WTC11 (cell line): ENCODE measurements at regions not wholly inside any gene's neighbourhood (a gene's known extent, or its start where the extent isn't known, plus 50 kb on each side); places are given as distances from the start of the nearest gene placed in this dataset.

Experiments
- ATAC-seq: fragments of 200-7000 bp; cut with Tn5 transposase; 2 replicates; pipeline ENCODE4 v1.10.0; 2021; ENCODE audit warnings: mild to moderate bottlenecking, moderate library complexity
- CTCF ChIA-PET: fragments of 300-600 bp; sonication (Branson Sonifier 250); formaldehyde crosslinking; loops from one replicate; lab custom pipeline; 2021; ENCODE audit warnings: antibody characterized with exemption; lab: Charles Lee
- POLR2A ChIA-PET: fragments of 350-600 bp; sonication (Branson Sonifier 250); formaldehyde crosslinking; loops from one replicate; lab custom pipeline; 2021; ENCODE audit warnings: antibody characterized with exemption; lab: Charles Lee
- DNase-seq: peaks from one replicate; pipeline ENCODE4 v3.0.0; 2021; ENCODE audit warnings: low spot score
- H3K27ac Mint-ChIP-seq: 2 replicates; pipeline ENCODE4 v1.8.0; 2021; ENCODE audit warnings: mixed read lengths
- H3K27me3 Mint-ChIP-seq: 2 replicates; pipeline ENCODE4 v1.8.0; 2021; ENCODE audit warnings: low read depth, mild to moderate bottlenecking, moderate library complexity, mixed read lengths
- H3K36me3 Mint-ChIP-seq: 2 replicates; pipeline ENCODE4 v1.8.0; 2021; ENCODE audit warnings: mixed read lengths
- H3K4me1 Mint-ChIP-seq: 2 replicates; pipeline ENCODE4 v1.8.0; 2022; ENCODE audit warnings: mixed read lengths
- H3K4me3 Mint-ChIP-seq: 2 replicates; pipeline ENCODE4 v1.8.0; 2021; ENCODE audit warnings: mild to moderate bottlenecking, moderate library complexity, mixed read lengths
- H3K9me3 Mint-ChIP-seq: 2 replicates; pipeline ENCODE4 v1.8.0; 2021; ENCODE audit warnings: mixed read lengths
- ARID4B ChIP-seq: sonication (generic); formaldehyde crosslinking; IDR thresholded peaks from 2 replicates; pipeline ENCODE4 v1.8.0; 2023; ENCODE audit warnings: missing genetic modification reagents, mild to moderate bottlenecking, borderline replicate concordance
- ATF6 ChIP-seq: sonication (generic); formaldehyde crosslinking; IDR thresholded peaks from 2 replicates; pipeline ENCODE4 v1.8.1; 2023; ENCODE audit warnings: mild to moderate bottlenecking, missing genetic modification reagents
- CREM ChIP-seq: sonication (generic); formaldehyde crosslinking; IDR thresholded peaks from 2 replicates; pipeline ENCODE4 v1.8.1; 2022; ENCODE audit warnings: mild to moderate bottlenecking, missing genetic modification reagents, moderate library complexity
- ESRRA ChIP-seq: sonication (generic); formaldehyde crosslinking; IDR thresholded peaks from 2 replicates; pipeline ENCODE4 v1.8.1; 2022; ENCODE audit warnings: mild to moderate bottlenecking, missing genetic modification reagents, borderline replicate concordance
- GABPB1 ChIP-seq: sonication (generic); formaldehyde crosslinking; IDR thresholded peaks from 2 replicates; pipeline ENCODE4 v1.8.1; 2023; ENCODE audit warnings: mild to moderate bottlenecking, missing genetic modification reagents
- GTF2I ChIP-seq: fragments of 250-450 bp; sonication (Bioruptor Pico); conservative IDR thresholded peaks from 2 replicates; pipeline ENCODE4 v1.4.0; 2021; ENCODE audit warnings: mild to moderate bottlenecking
- IRF1 ChIP-seq: sonication (generic); formaldehyde crosslinking; IDR thresholded peaks from 2 replicates; pipeline ENCODE4 v1.8.0; 2023; ENCODE audit warnings: missing genetic modification reagents
- KAT7 ChIP-seq: sonication (generic); formaldehyde crosslinking; IDR thresholded peaks from 2 replicates; pipeline ENCODE4 v1.8.1; 2023; ENCODE audit warnings: missing genetic modification reagents, mild to moderate bottlenecking, borderline replicate concordance
- MLX ChIP-seq: sonication (generic); formaldehyde crosslinking; IDR thresholded peaks from 2 replicates; pipeline ENCODE4 v1.8.1; 2023; ENCODE audit warnings: mild to moderate bottlenecking, missing genetic modification reagents, moderate library complexity
- MYBL2 ChIP-seq: sonication (generic); formaldehyde crosslinking; IDR thresholded peaks from 2 replicates; pipeline ENCODE4 v1.8.1; 2023; ENCODE audit warnings: mild to moderate bottlenecking, moderate library complexity, missing genetic modification reagents
- NR1H2 ChIP-seq: sonication (generic); formaldehyde crosslinking; IDR thresholded peaks from 2 replicates; pipeline ENCODE4 v1.9.0; 2021; ENCODE audit warnings: mild to moderate bottlenecking, moderate library complexity, missing genetic modification reagents
- TEAD1 ChIP-seq: sonication (generic); formaldehyde crosslinking; IDR thresholded peaks from 2 replicates; pipeline ENCODE4 v1.8.0; 2022; ENCODE audit warnings: mild to moderate bottlenecking, missing genetic modification reagents
- TEAD4 ChIP-seq: sonication (generic); formaldehyde crosslinking; IDR thresholded peaks from 2 replicates; pipeline ENCODE4 v1.8.0; 2022; ENCODE audit warnings: mild to moderate bottlenecking, missing genetic modification reagents
- TP53 ChIP-seq: sonication (generic); formaldehyde crosslinking; IDR thresholded peaks from 2 replicates; pipeline ENCODE4 v1.8.1; 2023; ENCODE audit warnings: mild to moderate bottlenecking, missing genetic modification reagents
- USF1 ChIP-seq: sonication (generic); formaldehyde crosslinking; IDR thresholded peaks from 2 replicates; pipeline ENCODE4 v1.8.0; 2022; ENCODE audit warnings: mild to moderate bottlenecking, missing genetic modification reagents
- ZBTB21 ChIP-seq: sonication (generic); formaldehyde crosslinking; IDR thresholded peaks from 2 replicates; pipeline ENCODE4 v1.8.1; 2023; ENCODE audit warnings: mild to moderate bottlenecking, missing genetic modification reagents, borderline replicate concordance
- ZMAT4 ChIP-seq: fragments of 250-450 bp; sonication (Bioruptor Pico); IDR thresholded peaks from 2 replicates; pipeline ENCODE4 v1.9.0; 2021; ENCODE audit warnings: mild to moderate bottlenecking
- ZNF138 ChIP-seq: sonication (generic); formaldehyde crosslinking; conservative IDR thresholded peaks from 2 replicates; pipeline ENCODE4 v1.8.1; 2022; ENCODE audit warnings: mild to moderate bottlenecking, moderate library complexity, missing genetic modification reagents
- ZNF219 ChIP-seq: sonication (generic); formaldehyde crosslinking; IDR thresholded peaks from 2 replicates; pipeline ENCODE4 v1.8.0; 2023; ENCODE audit warnings: missing genetic modification reagents, mild to moderate bottlenecking, borderline replicate concordance
- ZNF532 ChIP-seq: fragments of 250-450 bp; sonication (Bioruptor Pico); IDR thresholded peaks from 2 replicates; pipeline ENCODE4 v1.9.0; 2021; ENCODE audit warnings: mild to moderate bottlenecking, borderline replicate concordance

GRCh38 chr2:12010779-12011178, 264.3 kb downstream of the LPIN1 start:
- Mint-ChIP-seq H3K27ac (no peak overlapping the region), H3K4me3 (no peak overlapping the region), H3K27me3 (no peaks in the 10 kb centered on the region), H3K4me1 (peaks cover 19% of the 10 kb centered on the region), H3K9me3 (peaks cover 4% of the 10 kb centered on the region; the same call in 1 of the 2 replicates), H3K36me3 (no peaks in the 10 kb centered on the region)
- DNase-seq (no peak), ATAC-seq (no peak)
- ChIA-PET POLR2A (no interaction called here), CTCF (no interaction called here)
- TF ChIP-seq USF1 (CRISPR knock-in tag) (no peak), ESRRA (CRISPR knock-in tag) (no peak), GTF2I (no peak), ZMAT4 (no peak), TP53 (CRISPR knock-in tag) (no peak), TEAD4 (CRISPR knock-in tag) (no peak), ATF6 (CRISPR knock-in tag) (no peak), ZNF532 (CRISPR knock-in tag) (no peak), IRF1 (CRISPR knock-in tag) (no peak), MLX (CRISPR knock-in tag) (no peak)

GRCh38 chr2:12014088-12014960, 267.9 kb downstream of the LPIN1 start:
- H3K27ac Mint-ChIP-seq: no peak overlapping the region
- DNase-seq: no peak
- H3K36me3 Mint-ChIP-seq: no peaks in the 10 kb centered on the region
- no peak overlapping the region for H3K4me3 Mint-ChIP-seq
- ATAC-seq: no peak
- H3K9me3 Mint-ChIP-seq: peaks cover 6% of the 10 kb centered on the region; the same call in 1 of the 2 replicates
- H3K4me1 Mint-ChIP-seq: 0 out of 2 replicates have a peak, but pooled peaks cover 7% of the 10 kb centered on the region
- POLR2A ChIA-PET: interaction anchor here (0.5 kb wide), 1 partner anchor 438 kb away, joined by 3 read pairs; no protein-coding TSS in a partner anchor
- CTCF ChIA-PET: no interaction called here
- H3K27me3 Mint-ChIP-seq: no peaks in the 10 kb centered on the region
- TF ChIP-seq ZBTB21: no peak
- no peak for TF ChIP-seq MYBL2
- no peak for TF ChIP-seq ZNF219
- TF ChIP-seq ARID4B: no peak
- no peak for TF ChIP-seq ZNF138 (CRISPR knock-in tag)
- TF ChIP-seq NR1H2 (CRISPR knock-in tag): no peak
- no peak for TF ChIP-seq GABPB1 (CRISPR knock-in tag)
- no peak for TF ChIP-seq ZMAT4
- no peak for TF ChIP-seq KAT7 (CRISPR knock-in tag)
- TF ChIP-seq CREM (CRISPR knock-in tag): no peak
- no peak for TF ChIP-seq TEAD1 (CRISPR knock-in tag)
